HG03469 (cell line): ENCODE measurements at regions not wholly inside any gene's neighbourhood (a gene's known extent, or its start where the extent isn't known, plus 50 kb on each side); places are given as distances from the start of the nearest gene placed in this dataset.
A peak's percentile ranks its signal among the peaks of the same experiment; 100 is the strongest.

Experiments used
- ATAC-seq: cut with Tn5 transposase; IDR thresholded peaks from one replicate; pipeline ENCODE4 v1.9.1; 2021; ENCODE audit warnings: mild to moderate bottlenecking, moderate library complexity, moderate number of reproducible peaks; ENCODE audit not compliant: unreplicated experiment

GRCh38 chr7:91518058-91518457, 253.8 kb downstream of the FZD1 start:
- no peak for ATAC-seq

- ATAC-seq = no peak
These were observed 255.3 kb downstream of the FZD1 start for GRCh38 chr7:91519241-91520158.

GRCh38 chr7:91520645-91521044, 256.4 kb downstream of the FZD1 start:
- no peak for ATAC-seq

GRCh38 chr7:91526404-91526803, 262.2 kb downstream of the FZD1 start:
- ATAC-seq = no peak

DNA sequence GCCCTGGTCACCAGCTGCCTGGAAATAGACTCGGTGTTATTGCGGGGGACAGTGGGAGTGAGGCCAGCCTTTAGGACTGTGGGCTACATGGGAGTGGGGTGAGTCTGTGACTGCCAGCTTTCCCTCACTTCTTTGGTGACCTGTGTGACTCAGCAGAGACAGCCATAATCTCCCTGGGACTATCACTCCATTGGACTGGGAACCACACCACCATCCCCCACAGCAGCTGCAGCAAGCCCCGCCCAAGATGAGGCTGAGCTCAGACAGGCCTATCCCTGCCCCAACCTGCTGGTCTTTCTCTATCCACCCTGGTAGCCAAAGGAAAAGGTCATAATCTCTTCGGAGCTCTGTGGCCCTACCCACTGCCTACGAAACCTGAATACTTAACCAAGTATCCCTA, 263.2 kb downstream of the FZD1 start:
- no peak for ATAC-seq

DNA sequence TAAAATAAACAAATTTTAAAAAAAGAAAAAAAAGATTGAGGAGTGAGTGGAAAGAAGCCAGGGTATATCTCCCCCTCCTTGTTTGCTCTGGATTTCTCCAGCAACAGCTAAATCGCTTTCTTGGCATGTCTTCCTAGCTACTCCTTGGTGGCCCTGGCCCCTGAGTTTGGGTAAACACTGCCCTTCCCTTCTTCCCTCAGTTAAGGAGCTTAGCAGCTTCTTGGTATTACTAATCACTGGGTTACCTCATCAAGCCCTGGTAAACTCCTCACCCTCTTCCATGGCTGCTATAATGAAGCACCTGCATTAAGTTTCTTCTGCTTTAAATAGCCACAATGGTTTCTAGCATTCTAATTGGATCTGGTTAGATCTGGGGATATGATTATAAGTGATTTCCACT, 269.8 kb downstream of the FZD1 start:
- no peak for ATAC-seq

DNA sequence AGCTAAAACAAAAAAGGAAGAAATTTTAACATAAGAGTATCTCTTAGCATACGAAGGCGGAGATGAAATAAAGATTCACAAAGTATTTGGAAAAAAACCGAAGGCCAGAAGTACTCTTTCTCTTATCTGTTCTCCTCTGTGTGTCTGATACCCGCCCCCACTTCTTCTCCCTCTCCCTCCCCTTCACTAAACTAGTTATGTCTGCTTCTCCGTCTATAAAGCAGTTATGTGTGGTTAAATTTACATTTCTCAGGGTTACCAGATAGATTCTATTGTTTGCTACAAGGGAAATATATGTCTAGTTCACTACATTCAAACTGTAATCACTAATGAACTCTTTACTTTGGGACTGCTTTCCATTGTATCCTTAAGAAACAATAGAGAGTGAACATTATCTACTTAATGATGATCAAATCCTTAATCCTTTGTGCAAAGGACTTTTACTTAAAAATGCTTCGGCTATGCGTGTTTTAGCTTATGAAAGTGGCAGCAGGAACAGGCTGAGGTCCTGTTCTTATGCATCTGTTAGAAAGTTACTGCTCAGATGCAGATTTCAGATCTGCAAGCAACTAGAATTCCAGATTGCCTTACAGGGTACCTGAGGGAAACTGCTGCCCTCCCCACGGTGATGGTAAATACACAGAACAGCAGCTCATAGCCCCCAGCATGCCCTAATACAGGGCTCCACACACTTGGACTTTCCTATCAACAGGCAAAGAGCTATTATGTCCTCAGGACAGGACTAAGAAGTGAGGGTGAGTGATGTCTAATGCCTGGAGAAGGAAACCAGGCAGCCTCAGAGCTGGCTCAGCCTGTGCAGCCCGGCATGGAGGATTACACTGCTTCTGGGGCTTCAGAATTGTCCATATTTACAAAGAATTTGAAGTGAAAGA, 273.3 kb downstream of the FZD1 start:
- no peak for ATAC-seq

DNA sequence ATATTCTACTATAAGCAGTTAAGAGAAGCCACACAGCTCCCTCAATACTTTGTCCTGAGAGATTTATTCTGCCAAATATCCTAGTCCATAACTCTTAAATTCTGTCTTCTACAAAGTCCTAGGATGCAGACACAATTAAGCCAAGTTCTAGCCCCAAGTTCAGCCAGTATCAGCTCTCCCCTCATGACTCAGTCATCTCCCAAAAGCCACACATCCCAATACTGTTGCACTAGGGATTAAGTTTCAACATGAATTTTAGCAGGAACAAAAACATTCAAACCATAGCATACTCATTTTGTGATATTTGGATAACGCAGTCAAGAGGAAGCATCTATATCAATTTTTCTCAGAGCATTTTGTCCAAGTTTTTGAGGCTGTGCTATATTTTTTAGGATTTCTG, 277.4 kb downstream of the FZD1 start:
- ATAC-seq = no peak

GRCh38 chr7:91543646-91544045, 279.4 kb downstream of the FZD1 start:
- no peak for ATAC-seq

DNA sequence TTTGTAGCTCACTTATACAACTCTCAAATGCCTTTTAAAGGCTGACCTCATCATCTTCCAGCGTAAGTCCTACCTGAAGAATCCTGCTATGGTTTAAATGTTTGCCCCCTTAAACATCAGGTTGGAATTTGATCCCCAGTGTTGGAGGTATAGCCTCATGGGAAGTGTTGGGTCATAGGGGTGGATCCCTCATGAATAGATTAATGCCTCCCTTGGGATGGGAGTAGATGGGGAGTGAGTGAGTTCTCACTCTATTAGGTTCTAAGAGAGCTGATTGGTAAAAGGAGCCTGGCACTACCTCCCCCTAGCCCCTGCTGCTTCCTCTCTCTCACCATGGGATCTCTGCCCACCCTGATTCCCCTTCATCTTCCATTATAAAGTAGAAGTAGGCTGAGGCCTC, 285.6 kb downstream of the FZD1 start:
- no peak for ATAC-seq

GRCh38 chr7:91550931-91551330, 286.7 kb downstream of the FZD1 start:
- ATAC-seq = no peak

DNA sequence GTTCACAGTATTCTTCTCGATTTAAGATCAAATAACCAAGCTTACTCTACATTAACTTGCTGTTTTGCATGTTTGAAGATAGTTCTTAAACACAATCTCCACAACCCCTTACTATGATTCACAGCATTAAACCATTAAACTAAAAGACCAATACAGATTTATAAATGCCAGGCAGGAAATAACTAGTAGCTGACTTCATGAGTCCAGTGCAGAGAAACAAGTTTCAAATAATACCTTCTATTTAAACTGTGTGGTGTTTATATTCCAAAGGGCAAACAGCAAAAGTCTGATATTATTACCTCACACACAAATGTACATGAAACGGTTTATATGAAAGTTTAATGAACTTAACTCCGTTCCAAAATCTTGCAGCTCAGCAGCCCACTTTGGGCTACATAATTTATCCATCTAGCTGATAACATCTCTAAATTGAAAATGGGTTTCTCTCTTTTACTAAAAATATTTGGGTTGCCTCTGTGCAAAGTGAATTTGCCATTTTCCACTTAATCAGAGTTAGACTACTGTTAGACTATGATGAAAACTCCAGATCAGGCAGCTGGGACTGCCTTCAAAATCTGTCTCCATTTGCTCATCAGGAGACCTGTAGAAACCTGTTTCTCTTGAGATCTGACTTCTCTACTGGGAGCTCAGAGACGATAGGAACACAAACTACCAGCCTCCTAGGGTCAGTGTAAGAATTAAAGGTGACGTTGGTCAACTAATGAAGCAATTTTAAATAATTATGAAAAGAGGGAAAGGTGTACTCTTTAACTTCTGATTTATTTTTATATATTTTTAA, 287.3 kb downstream of the FZD1 start:
- ATAC-seq = no peak

DNA sequence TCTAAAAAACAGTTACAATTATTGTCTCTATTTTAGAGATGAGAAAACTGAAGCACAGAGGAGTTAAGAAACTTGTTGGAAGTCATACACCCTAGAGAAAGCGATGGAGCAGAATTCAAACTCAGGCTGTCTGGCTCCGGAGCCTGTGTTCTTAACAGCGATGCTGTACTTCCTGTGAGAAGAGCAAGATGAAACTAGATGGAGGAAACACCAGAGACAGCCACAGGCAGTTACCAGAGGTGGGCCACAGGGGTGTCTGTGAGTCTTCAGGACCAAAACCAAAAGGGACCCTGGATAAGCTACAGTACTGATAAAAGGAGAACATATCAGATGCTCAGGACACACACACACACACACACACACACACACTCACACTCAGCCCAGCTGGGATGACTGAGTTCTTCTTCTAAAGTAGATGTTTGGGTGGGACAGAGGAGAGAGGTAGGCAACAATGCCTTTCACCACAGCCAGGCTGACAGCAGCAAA, 289.2 kb downstream of the FZD1 start:
- no peak for ATAC-seq

GRCh38 chr7:91554883-91555282, 290.6 kb downstream of the FZD1 start:
- no peak for ATAC-seq

DNA sequence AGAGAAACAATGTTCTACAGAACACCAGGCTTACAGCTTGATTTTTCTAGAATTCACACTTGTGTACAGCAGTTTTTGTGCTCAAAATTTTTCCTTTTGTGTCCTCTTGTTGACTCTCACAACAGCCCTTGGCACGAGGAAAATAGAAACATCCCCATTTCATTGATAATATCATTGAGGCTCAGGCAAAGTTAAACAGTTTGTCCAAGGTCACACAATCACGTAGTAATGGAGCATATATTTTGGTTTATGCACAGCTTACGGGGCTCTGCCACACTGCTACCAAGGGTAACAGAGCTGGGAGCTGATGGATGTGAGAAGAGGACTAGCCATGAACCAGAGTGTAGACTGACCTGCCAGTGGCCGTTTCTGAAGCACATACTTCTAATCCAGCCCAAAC, 292.0 kb downstream of the FZD1 start:
- ATAC-seq = no peak

GRCh38 chr7:91556956-91557650, 292.9 kb downstream of the FZD1 start:
- no peak for ATAC-seq

DNA sequence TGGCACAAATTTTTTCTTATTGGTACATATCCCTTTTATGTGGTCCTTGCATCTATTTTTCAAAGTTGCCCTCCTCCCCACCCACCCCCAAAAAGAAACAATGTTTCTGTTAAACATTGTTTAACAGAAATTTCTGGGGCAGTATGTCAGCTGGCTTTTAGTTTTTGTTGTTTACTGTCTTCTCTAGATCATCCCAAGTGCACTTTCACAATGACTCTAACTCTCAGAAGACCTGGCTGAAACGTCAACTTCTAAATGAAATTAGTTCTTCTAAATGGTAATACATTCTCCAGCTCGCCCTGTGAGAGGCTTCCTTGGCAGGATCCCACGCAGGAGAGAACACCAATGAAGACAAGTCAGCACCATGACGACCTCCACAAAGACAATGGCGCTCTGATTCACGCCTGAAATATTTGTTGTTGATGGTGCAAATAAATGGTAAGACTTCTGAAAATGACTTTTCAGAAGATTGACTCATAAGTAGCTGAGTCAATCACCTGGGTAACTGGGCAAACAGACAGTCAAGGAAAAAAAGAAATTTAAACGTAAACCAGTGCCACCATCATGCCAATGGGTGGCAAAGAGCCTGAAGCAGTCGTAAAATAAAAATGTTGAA, 293.7 kb downstream of the FZD1 start:
- ATAC-seq = peak; percentile 83

GRCh38 chr7:91559947-91560346, 295.7 kb downstream of the FZD1 start:
- ATAC-seq = no peak

DNA sequence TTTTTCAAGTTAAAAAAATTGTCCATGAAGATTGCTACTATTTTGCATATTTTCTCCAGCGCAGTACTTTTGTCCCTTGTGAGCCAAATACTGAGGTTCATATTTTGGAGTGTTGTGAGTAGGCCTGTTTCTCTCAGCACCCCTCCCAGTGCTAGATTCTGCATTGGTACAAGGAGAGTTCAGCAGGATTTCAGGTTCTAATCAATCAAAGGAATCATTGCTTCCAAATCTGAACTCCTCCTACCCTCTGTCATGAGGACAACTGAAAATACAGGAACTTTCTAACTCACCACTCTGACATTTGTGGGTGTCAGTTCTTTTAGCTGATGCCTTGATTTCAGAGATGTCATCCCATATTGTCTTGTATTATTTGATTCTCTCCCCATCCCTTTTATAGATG, 299.9 kb downstream of the FZD1 start:
- no peak for ATAC-seq

DNA sequence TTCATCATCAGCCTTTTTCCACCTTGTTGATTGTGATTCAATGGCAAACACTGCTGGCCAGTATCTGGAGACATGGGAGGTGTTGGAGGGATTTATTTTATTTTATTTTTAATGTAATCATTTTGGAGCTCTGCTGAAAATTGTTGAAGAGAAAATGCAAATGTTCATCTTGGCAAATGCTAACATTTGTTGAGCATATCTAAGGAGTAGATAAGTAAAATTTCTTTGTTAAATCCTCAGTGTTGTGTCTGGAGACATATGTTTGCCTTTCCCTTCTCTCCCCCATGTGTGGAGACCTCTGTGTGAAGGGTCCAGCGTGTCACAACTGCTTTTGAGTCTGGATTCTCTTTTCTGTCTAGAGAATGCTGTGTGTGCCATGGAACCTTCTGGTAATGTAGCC, 300.3 kb downstream of the FZD1 start:
- ATAC-seq = no peak
